ENCODE measurements at regions not wholly inside any gene's neighbourhood (a gene's known extent, or its start where the extent isn't known, plus 50 kb on each side); places are given as distances from the start of the nearest gene placed in this dataset.

DNA sequence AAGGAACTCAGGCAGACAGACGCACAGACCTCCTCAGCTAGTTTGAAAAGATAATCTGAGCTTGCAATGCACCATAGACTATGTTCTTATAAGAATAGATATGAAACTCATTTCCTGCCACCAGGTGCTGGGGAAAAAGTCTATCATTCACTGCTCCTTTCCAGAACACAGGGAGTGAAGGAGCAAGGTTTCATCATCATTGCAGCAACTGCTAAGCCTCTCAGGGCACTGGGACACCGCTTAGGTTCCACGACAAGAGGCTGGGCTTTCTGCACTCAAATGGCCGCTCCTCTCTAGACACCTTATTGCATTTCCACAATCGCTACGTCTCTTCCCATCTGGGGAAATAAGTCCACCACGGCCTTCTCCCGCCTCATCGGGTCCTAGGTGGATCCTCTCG is 418.5 kb upstream of the JARID2 start:
- in situ Hi-C loops (cut with HindIII; ENCODE audit: low sequenced_read_pairs), result no loop called here
- TF ChIP-seq CTCF (IDR thresholded peaks at IDR 0.05; ENCODE audit: low read depth, low read length, missing control alignments), result no peak
- no peak overlapping the region for H3K4me3 ChIP-seq (ENCODE audit: low read depth, low read length)
- DNase-seq (ENCODE audit: low read depth), result no peak

DNA sequence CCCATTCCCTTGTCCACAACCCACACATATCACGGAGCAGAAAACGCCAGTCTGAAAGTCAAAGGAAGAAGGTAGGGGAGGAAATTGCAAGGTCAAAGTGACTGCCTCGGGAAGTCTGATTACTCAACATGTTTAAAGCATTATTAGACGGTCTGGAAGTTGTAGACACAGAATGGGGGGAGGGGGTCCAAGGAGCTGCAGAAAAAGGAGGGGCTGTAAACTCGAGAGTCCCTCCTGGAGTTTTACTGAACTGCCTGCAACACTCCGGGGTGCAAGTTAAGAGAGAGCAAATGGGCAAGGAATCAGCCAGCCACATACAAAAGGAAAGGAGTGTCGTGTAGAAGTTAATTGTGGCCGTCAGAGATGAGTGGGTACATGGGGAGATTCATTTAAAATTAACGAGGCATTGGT is 417.7 kb upstream of the JARID2 start:
- no peak overlapping the region for H3K4me3 ChIP-seq (ENCODE audit: low read depth, low read length)
- in situ Hi-C loops (cut with HindIII; ENCODE audit: low sequenced_read_pairs), result no loop called here
- no peak for DNase-seq (ENCODE audit: low read depth)
- TF ChIP-seq CTCF (IDR thresholded peaks at IDR 0.05; ENCODE audit: low read depth, low read length, missing control alignments), result no peak

DNA sequence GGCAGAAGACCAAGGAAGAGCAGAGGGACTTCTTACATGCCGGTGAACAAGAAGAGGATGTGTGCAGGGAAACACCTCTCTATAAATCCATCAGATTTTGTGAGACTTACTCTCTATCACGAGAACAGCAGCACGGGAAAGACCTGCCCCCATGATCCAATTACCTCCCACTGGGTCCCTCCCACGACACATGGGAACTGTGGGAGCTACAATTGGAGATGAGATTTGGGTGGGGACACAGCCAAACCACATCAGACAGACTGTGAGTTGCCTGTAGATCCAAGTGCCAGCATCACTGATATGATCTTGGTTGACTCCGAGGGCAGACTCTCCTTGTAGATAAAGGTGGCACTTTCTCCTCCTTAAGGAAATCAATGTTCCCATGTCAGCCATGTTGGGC is 414.8 kb upstream of the JARID2 start:
- no peak for TF ChIP-seq CTCF (IDR thresholded peaks at IDR 0.05; ENCODE audit: low read depth, low read length, missing control alignments)
- in situ Hi-C loops (cut with HindIII; ENCODE audit: low sequenced_read_pairs), result no loop called here
- H3K4me3 ChIP-seq (ENCODE audit: low read depth, low read length), result no peak overlapping the region
- no peak for DNase-seq (ENCODE audit: low read depth)

- no peak for DNase-seq (ENCODE audit: low read depth)
- H3K4me3 ChIP-seq (ENCODE audit: low read depth, low read length), result no peak overlapping the region
- in situ Hi-C loops (cut with HindIII; ENCODE audit: low sequenced_read_pairs), result no loop called here
- TF ChIP-seq CTCF (IDR thresholded peaks at IDR 0.05; ENCODE audit: low read depth, low read length, missing control alignments), result no peak
Observed at GRCh38 chr6:14831937-14832336, 413.9 kb upstream of the JARID2 start.

- in situ Hi-C loops (cut with HindIII; ENCODE audit: low sequenced_read_pairs), result no loop called here
- no peak for DNase-seq (ENCODE audit: low read depth)
- no peak overlapping the region for H3K4me3 ChIP-seq (ENCODE audit: low read depth, low read length)
- no peak for TF ChIP-seq CTCF (IDR thresholded peaks at IDR 0.05; ENCODE audit: low read depth, low read length, missing control alignments)
Observed at GRCh38 chr6:14832427-14832826, 413.4 kb upstream of the JARID2 start.

DNA sequence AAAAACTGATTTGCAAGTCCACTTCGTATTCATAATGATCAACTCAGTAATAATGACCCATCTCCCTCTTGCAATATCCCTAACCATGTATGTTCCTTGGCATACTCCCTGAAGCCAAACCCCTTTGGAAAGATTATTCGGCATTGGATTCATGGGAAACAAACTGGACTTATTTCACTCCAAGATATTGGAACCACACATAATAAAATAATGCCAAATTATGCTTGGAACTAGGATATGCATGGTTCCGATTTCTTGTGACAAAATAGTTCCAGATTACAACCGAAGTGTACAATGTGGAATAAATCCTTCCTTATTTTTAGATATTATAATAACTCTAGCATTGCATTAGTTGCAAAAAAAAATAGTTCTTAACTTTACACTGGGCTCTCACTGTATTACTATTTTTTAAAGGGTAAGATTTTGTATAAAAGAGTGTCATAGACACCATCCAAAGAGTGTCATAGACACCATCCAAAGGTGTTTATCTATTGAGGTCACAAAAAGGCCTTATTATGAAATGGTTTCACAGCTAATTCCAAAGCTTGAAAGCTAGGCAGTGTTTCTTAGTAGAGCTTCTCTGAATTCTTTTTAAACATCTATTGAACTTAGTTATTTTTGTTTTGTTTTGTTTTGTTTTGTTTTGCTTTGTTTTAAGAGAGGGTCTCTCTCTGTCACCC is 410.9 kb upstream of the JARID2 start:
- DNase-seq (ENCODE audit: low read depth), result no peak
- H3K4me3 ChIP-seq (ENCODE audit: low read depth, low read length), result no peak overlapping the region

More for the DNA sequence above, 410.9 kb upstream of the JARID2 start:
- TF ChIP-seq CTCF (IDR thresholded peaks at IDR 0.05; ENCODE audit: low read depth, low read length, missing control alignments), result no peak
- in situ Hi-C loops (cut with HindIII; ENCODE audit: low sequenced_read_pairs), result no loop called here

All from astrocyte of the cerebellum (primary cell).